Omental fat pad (tissue), 3 donors: ENCODE measurements at regions not wholly inside any gene's neighbourhood (a gene's known extent, or its start where the extent isn't known, plus 50 kb on each side); places are given as distances from the start of the nearest gene placed in this dataset.

ENCODE experiments used
- ATAC-seq: fragments of 150-250 bp; one replicate; pipeline ENCODE4 v1.9.1; 2016; ENCODE audit warnings: mild to moderate bottlenecking, moderate library complexity; ENCODE audit not compliant: low FRiP score
- DNase-seq: peaks from one replicate; pipeline ENCODE4 v3.0.0-alpha.2; 2019; ENCODE audit warnings: low spot score
- CTCF ChIP-seq, 3 donors: fragments of 450-650 bp; IDR thresholded peaks; one replicate each; pipeline ENCODE4 v1.5.1; 2016 to 2017; ENCODE audit warnings: antibody characterized with exemption in 3 of 3, mild to moderate bottlenecking in 3 of 3, moderate library complexity in 2 of 3

GRCh38 chr13:106865716-106866440 lies 297.9 kb upstream of the ARGLU1 start:
- no peak for TF ChIP-seq CTCF (IDR thresholded peaks at IDR 0.05)
- ATAC-seq, result no peak
- DNase-seq, result no peak

GRCh38 chr13:106859533-106859904 lies 291.6 kb upstream of the ARGLU1 start:
- peak; percentile 64 for ATAC-seq
- DNase-seq, result no peak
- no peak for TF ChIP-seq CTCF (IDR thresholded peaks at IDR 0.05)

GRCh38 chr13:106858903-106859532 lies 291.1 kb upstream of the ARGLU1 start:
- no peak for ATAC-seq
- DNase-seq, result no peak
- TF ChIP-seq CTCF (IDR thresholded peaks at IDR 0.05), result no peak

GRCh38 chr13:106852436-106852835 lies 284.5 kb upstream of the ARGLU1 start:
- DNase-seq (no peak), ATAC-seq (no peak)
- no peak for TF ChIP-seq CTCF (IDR thresholded peaks at IDR 0.05)

- TF ChIP-seq CTCF (IDR thresholded peaks at IDR 0.05), result no peak
- ATAC-seq, result no peak
- DNase-seq, result no peak
Observed at GRCh38 chr13:106850973-106851650, 283.2 kb upstream of the ARGLU1 start.

- TF ChIP-seq CTCF (IDR thresholded peaks at IDR 0.05), result no peak
- ATAC-seq, result no peak
Observed at GRCh38 chr13:106846571-106847448, 278.9 kb upstream of the ARGLU1 start.

More at GRCh38 chr13:106846571-106847448, 278.9 kb upstream of the ARGLU1 start:
- DNase-seq, result no peak
